Testis (tissue), 2 donors: ENCODE measurements at regions not wholly inside any gene's neighbourhood (a gene's known extent, or its start where the extent isn't known, plus 50 kb on each side); places are given as distances from the start of the nearest gene placed in this dataset.
A peak's percentile ranks its signal among the peaks of the same experiment; 100 is the strongest.

Experiments
- DNase-seq: peaks from one replicate; pipeline ENCODE4 v3.0.0-alpha.2; 2019
- H3K27ac ChIP-seq, 2 donors: fragments of 200-600 bp; sonication (generic); one replicate each; pipeline ENCODE4 v1.5.1; 2019
- H3K27me3 ChIP-seq: fragments of 200-600 bp; sonication (generic); one replicate; pipeline ENCODE4 v1.5.1; 2019
- H3K36me3 ChIP-seq: fragments of 200-600 bp; sonication (generic); one replicate; pipeline ENCODE4 v1.5.1; 2017; ENCODE audit warnings: low read depth; ENCODE audit errors: missing control alignments
- H3K4me1 ChIP-seq: fragments of 200-600 bp; sonication (generic); one replicate; pipeline ENCODE4 v1.5.1; 2019
- H3K4me3 ChIP-seq, 2 donors: fragments of 200-600 bp; sonication (generic); one replicate each; pipeline ENCODE4 v1.5.1; 2017 to 2019
- H3K9me3 ChIP-seq: fragments of 200-600 bp; sonication (generic); one replicate; pipeline ENCODE4 v1.5.1; 2017
- CTCF ChIP-seq, 3 experiments: fragments of 450-650 bp in 2 of 3; fragments of 200-600 bp in 1 of 3; sonication (generic) in 1 of 3; IDR thresholded peaks; one replicate each; pipeline ENCODE4 v1.5.1; 2016 to 2019; ENCODE audit warnings: antibody characterized with exemption in 3 of 3, mild to moderate bottlenecking in 2 of 3, moderate library complexity in 1 of 3
- POLR2A ChIP-seq: fragments of 450-650 bp; IDR thresholded peaks from one replicate; pipeline ENCODE4 v1.6.1; 2017; ENCODE audit warnings: antibody characterized with exemption, mild to moderate bottlenecking, moderate library complexity
- WGBS, 2 donors: methylation state at CpG; one replicate each; pipeline ENCODE4 v1.1.5; 2018; 5-methylcytosine and 5-hydroxymethylcytosine counted together
- intact Hi-C: fragments of 100-400 bp; cut with DNase I; formaldehyde crosslinking; loops from one replicate; pipeline ENCODE4 v1.15.1; 2023; ENCODE audit warnings: low total_unique reads

- Histone ChIP-seq H3K27me3 (no peaks in the 10 kb centered on the region), H3K4me3 (no peak overlapping the region), H3K4me1 (no peaks in the 10 kb centered on the region), H3K27ac (no peak overlapping the region), H3K36me3 (no peaks in the 10 kb centered on the region), H3K9me3 (no peaks in the 10 kb centered on the region)
- 58 to 74% methylated on average over 12 to 13 of the region's 13 CpGs for WGBS, 2 donors
- DNase-seq, result no peak
- no peak for TF ChIP-seq CTCF (IDR thresholded peaks at IDR 0.05)
- no peak for TF ChIP-seq POLR2A
- intact Hi-C loops, result no loop called here
These were observed 154.1 kb upstream of the SOX9 start for GRCh38 chr17:71966459-71967313.

- intact Hi-C loops, result no loop called here
- no peak overlapping the region for H3K27ac ChIP-seq
These were observed 151.3 kb upstream of the SOX9 start for GRCh38 chr17:71969500-71969899.

GRCh38 chr17:71970312-71970711, 150.5 kb upstream of the SOX9 start:
- 92 to 93% methylated on average over 1 of the region's 1 CpG for WGBS, 2 donors
- TF ChIP-seq CTCF (IDR thresholded peaks at IDR 0.05), result no peak
- no peak for TF ChIP-seq POLR2A
- Histone ChIP-seq H3K4me1 (no peaks in the 10 kb centered on the region), H3K4me3 (no peak overlapping the region), H3K27me3 (no peaks in the 10 kb centered on the region), H3K9me3 (no peaks in the 10 kb centered on the region), H3K27ac (no peak overlapping the region), H3K36me3 (no peaks in the 10 kb centered on the region)
- no peak for DNase-seq
- intact Hi-C loops, result no loop called here

More at GRCh38 chr17:71969500-71969899, 151.3 kb upstream of the SOX9 start:
- Histone ChIP-seq H3K27me3 (no peaks in the 10 kb centered on the region), H3K4me1 (no peaks in the 10 kb centered on the region), H3K4me3 (no peak overlapping the region), H3K9me3 (no peaks in the 10 kb centered on the region), H3K36me3 (no peaks in the 10 kb centered on the region)
- TF ChIP-seq CTCF (IDR thresholded peaks at IDR 0.05), result no peak
- TF ChIP-seq POLR2A, result no peak
- DNase-seq, result no peak

DNA sequence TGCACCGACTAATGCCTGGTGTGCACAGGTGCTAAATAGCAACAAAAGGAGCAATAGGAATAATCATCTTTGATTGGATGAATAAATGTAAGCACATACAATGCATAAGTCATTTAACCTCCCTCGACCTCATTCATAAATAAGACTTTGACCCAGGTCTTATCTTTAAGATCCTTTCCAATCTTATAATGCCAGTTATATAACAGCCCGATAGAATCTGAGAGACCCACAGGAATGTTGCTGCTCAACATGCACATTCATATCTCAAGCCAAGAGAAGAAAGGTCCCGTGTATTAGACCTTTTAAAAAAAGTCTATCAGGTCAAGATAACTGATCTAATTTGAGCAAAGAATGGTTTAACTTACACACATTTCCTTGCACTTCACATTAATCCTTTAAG, 146.8 kb upstream of the SOX9 start:
- no peaks in the 10 kb centered on the region for H3K4me1 ChIP-seq
- H3K4me3 ChIP-seq, result no peak overlapping the region
- 87 to 91% methylated on average over 4 of the region's 4 CpGs for WGBS, 2 donors
- no peaks in the 10 kb centered on the region for H3K27me3 ChIP-seq
- intact Hi-C loops, result no loop called here
- H3K9me3 ChIP-seq, result no peaks in the 10 kb centered on the region
- DNase-seq, result no peak
- TF ChIP-seq CTCF (IDR thresholded peaks at IDR 0.05) (no peak), POLR2A (no peak)
- no peak overlapping the region for H3K27ac ChIP-seq
- no peaks in the 10 kb centered on the region for H3K36me3 ChIP-seq

DNA sequence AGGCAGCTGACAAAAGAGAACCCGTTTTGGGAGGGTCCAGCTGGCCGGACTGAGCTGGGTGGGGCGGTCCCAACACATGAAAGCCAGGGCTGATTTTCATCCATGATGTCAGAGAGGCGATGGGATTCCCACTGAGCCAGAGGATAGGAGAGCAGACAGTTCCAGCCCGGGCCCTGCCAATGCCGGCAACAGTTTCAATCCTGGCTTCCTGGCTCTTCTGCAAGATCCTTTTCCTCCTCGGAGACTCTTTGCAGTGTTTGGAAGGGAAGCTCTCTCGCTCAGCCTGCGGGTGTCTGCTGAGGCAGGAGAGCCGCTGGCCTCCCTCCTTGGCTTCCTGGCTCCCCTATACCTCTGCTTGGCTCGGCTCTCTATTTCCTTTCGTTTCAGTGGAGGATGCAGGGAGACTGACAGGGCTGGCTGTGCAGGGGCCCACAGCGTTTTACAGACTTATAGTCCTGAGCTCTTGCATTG, 145.5 kb upstream of the SOX9 start:
- intact Hi-C loops, result no loop called here

More for the DNA sequence above, 145.5 kb upstream of the SOX9 start:
- TF ChIP-seq CTCF (IDR thresholded peaks at IDR 0.05) (no peak), POLR2A (no peak)
- Histone ChIP-seq H3K36me3 (no peaks in the 10 kb centered on the region), H3K4me1 (no peaks in the 10 kb centered on the region), H3K27ac (peak overlapping the region; percentile 9 to 39), H3K27me3 (no peaks in the 10 kb centered on the region), H3K9me3 (no peaks in the 10 kb centered on the region), H3K4me3 (peak overlapping the region; percentile 2 to 29)
- DNase-seq, result peak; percentile 37
- WGBS, 2 donors, result 14 to 16% methylated on average over 13 of the region's 13 CpGs
